ENCODE measurements at regions not wholly inside any gene's neighbourhood (a gene's known extent, or its start where the extent isn't known, plus 50 kb on each side); places are given as distances from the start of the nearest gene placed in this dataset.
"Not testable (repeated sequence)": the region's sequence is repeated elsewhere in the genome, so short reads cannot be mapped to it uniquely, and the experiment has no call there.

GRCh38 chr3:150275941-150276340, 132.2 kb upstream of the TSC22D2 start:
- no peaks in the 10 kb centered on the region for H3K4me1 ChIP-seq (ENCODE audit: insufficient read depth, low read length)
- H3K4me3 Mint-ChIP-seq, result no peak overlapping the region
- H3K36me3 Mint-ChIP-seq, result no peaks in the 10 kb centered on the region
- H3K4me3 ChIP-seq (ENCODE audit: low read length in 2 of 2), result no peak overlapping the region
- no peak for DNase-seq
- no peaks in the 10 kb centered on the region for H3K27me3 ChIP-seq (ENCODE audit: insufficient read depth, low read length)
- intact Hi-C loops (cut with micrococcal nuclease), result no loop called here
- no peaks in the 10 kb centered on the region for H3K4me1 Mint-ChIP-seq
- no peak overlapping the region for H3K27ac Mint-ChIP-seq
- CTCF ChIA-PET (ENCODE audit: partially characterized antibody), result interaction anchor here (1.8 kb wide), 1 partner anchor 10 kb away, joined by 5 read pairs; no protein-coding TSS in a partner anchor
- H3K27ac ChIP-seq (ENCODE audit: low read depth, low read length), result no peak overlapping the region
- POLR2A ChIA-PET (ENCODE audit: partially characterized antibody), result no interaction called here
- H3K9me3 Mint-ChIP-seq, result peaks cover 0 to 2% (median 0%) of the 10 kb centered on the region in 8 donors
- H3K36me3 ChIP-seq (ENCODE audit: insufficient read depth, low read length), result no peaks in the 10 kb centered on the region
- peaks cover 8 to 17% of the 10 kb centered on the region in 2 donors for H3K27me3 Mint-ChIP-seq
- no peaks in the 10 kb centered on the region for H3K9me3 ChIP-seq (ENCODE audit: control insufficient read depth in 1 of 2, low read length in 2 of 2)

GRCh38 chr3:150274372-150274771, 133.7 kb upstream of the TSC22D2 start:
- no peaks in the 10 kb centered on the region for H3K9me3 Mint-ChIP-seq
- Histone ChIP-seq H3K27me3 (ENCODE audit: insufficient read depth, low read length) (no peaks in the 10 kb centered on the region), H3K4me3 (ENCODE audit: low read length in 2 of 2) (no peak overlapping the region), H3K9me3 (ENCODE audit: control insufficient read depth in 1 of 2, low read length in 2 of 2) (no peaks in the 10 kb centered on the region), H3K27ac (ENCODE audit: low read depth, low read length) (no peak overlapping the region), H3K36me3 (ENCODE audit: insufficient read depth, low read length) (no peaks in the 10 kb centered on the region), H3K4me1 (ENCODE audit: insufficient read depth, low read length) (no peaks in the 10 kb centered on the region)
- H3K27me3 Mint-ChIP-seq, result peaks cover 6 to 14% of the 10 kb centered on the region in 2 donors
- no peaks in the 10 kb centered on the region for H3K36me3 Mint-ChIP-seq
- ChIA-PET POLR2A (ENCODE audit: partially characterized antibody) (no interaction called here), CTCF (ENCODE audit: partially characterized antibody) (no interaction called here)
- H3K4me1 Mint-ChIP-seq, result no peaks in the 10 kb centered on the region
- H3K4me3 Mint-ChIP-seq, result no peak overlapping the region
- no peak for DNase-seq
- no peak overlapping the region for H3K27ac Mint-ChIP-seq
- intact Hi-C loops (cut with micrococcal nuclease), result no loop called here

GRCh38 chr3:150273396-150273795, 134.7 kb upstream of the TSC22D2 start:
- Mint-ChIP-seq H3K36me3 (no peaks in the 10 kb centered on the region), H3K27ac (no peak overlapping the region), H3K4me3 (no peak overlapping the region), H3K27me3 (peaks cover 6 to 14% of the 10 kb centered on the region in 2 donors), H3K4me1 (no peaks in the 10 kb centered on the region), H3K9me3 (no peaks in the 10 kb centered on the region)
- no peaks in the 10 kb centered on the region for H3K9me3 ChIP-seq (ENCODE audit: control insufficient read depth in 1 of 2, low read length in 2 of 2)
- no peaks in the 10 kb centered on the region for H3K36me3 ChIP-seq (ENCODE audit: insufficient read depth, low read length)
- H3K4me1 ChIP-seq (ENCODE audit: insufficient read depth, low read length), result no peaks in the 10 kb centered on the region
- no peak overlapping the region for H3K27ac ChIP-seq (ENCODE audit: low read depth, low read length)
- intact Hi-C loops (cut with micrococcal nuclease), result no loop called here
- H3K27me3 ChIP-seq (ENCODE audit: insufficient read depth, low read length), result no peaks in the 10 kb centered on the region
- DNase-seq, result no peak
- CTCF ChIA-PET (ENCODE audit: partially characterized antibody), result no interaction called here
- POLR2A ChIA-PET (ENCODE audit: partially characterized antibody), result no interaction called here
- H3K4me3 ChIP-seq (ENCODE audit: low read length in 2 of 2), result no peak overlapping the region

- H3K9me3 Mint-ChIP-seq, result no peaks in the 10 kb centered on the region
- no peaks in the 10 kb centered on the region for H3K4me1 ChIP-seq (ENCODE audit: insufficient read depth, low read length)
- H3K27me3 Mint-ChIP-seq, result peaks cover 5 to 8% of the 10 kb centered on the region in 2 donors
- no peaks in the 10 kb centered on the region for H3K4me1 Mint-ChIP-seq
- CTCF ChIA-PET (ENCODE audit: partially characterized antibody), result interaction anchor here (1.0 kb wide), 1 partner anchor 15 kb away, joined by 3 read pairs; no protein-coding TSS in a partner anchor
- POLR2A ChIA-PET (ENCODE audit: partially characterized antibody), result no interaction called here
- intact Hi-C loops (cut with micrococcal nuclease), result no loop called here
- H3K4me3 ChIP-seq (ENCODE audit: low read length in 2 of 2), result no peak overlapping the region
- H3K36me3 ChIP-seq (ENCODE audit: insufficient read depth, low read length), result no peaks in the 10 kb centered on the region
- no peaks in the 10 kb centered on the region for H3K36me3 Mint-ChIP-seq
- no peak for DNase-seq
- no peaks in the 10 kb centered on the region for H3K27me3 ChIP-seq (ENCODE audit: insufficient read depth, low read length)
- H3K9me3 ChIP-seq (ENCODE audit: control insufficient read depth in 1 of 2, low read length in 2 of 2), result no peaks in the 10 kb centered on the region
- no peak overlapping the region for H3K27ac ChIP-seq (ENCODE audit: low read depth, low read length)
- no peak overlapping the region for H3K27ac Mint-ChIP-seq
- H3K4me3 Mint-ChIP-seq, result no peak overlapping the region
Observed at GRCh38 chr3:150271591-150271960, 136.5 kb upstream of the TSC22D2 start.

- CTCF ChIA-PET (ENCODE audit: partially characterized antibody), result interaction anchor here (1.0 kb wide), 1 partner anchor 15 kb away, joined by 3 read pairs; no protein-coding TSS in a partner anchor
- peaks cover 5 to 10% of the 10 kb centered on the region in 2 donors for H3K27me3 Mint-ChIP-seq
- no peaks in the 10 kb centered on the region for H3K9me3 ChIP-seq (ENCODE audit: control insufficient read depth in 1 of 2, low read length in 2 of 2)
- H3K36me3 ChIP-seq (ENCODE audit: insufficient read depth, low read length), result no peaks in the 10 kb centered on the region
- H3K4me1 ChIP-seq (ENCODE audit: insufficient read depth, low read length), result no peaks in the 10 kb centered on the region
- no peak overlapping the region for H3K4me3 Mint-ChIP-seq
- no peak overlapping the region for H3K27ac ChIP-seq (ENCODE audit: low read depth, low read length)
- no peaks in the 10 kb centered on the region for H3K4me1 Mint-ChIP-seq
- H3K27me3 ChIP-seq (ENCODE audit: insufficient read depth, low read length), result no peaks in the 10 kb centered on the region
- H3K27ac Mint-ChIP-seq, result no peak overlapping the region
- H3K9me3 Mint-ChIP-seq, result no peaks in the 10 kb centered on the region
- H3K4me3 ChIP-seq (ENCODE audit: low read length in 2 of 2), result no peak overlapping the region
- POLR2A ChIA-PET (ENCODE audit: partially characterized antibody), result no interaction called here
- H3K36me3 Mint-ChIP-seq, result no peaks in the 10 kb centered on the region
- intact Hi-C loops (cut with micrococcal nuclease), result no loop called here
- no peak for DNase-seq
Observed at GRCh38 chr3:150270883-150271590, 137.1 kb upstream of the TSC22D2 start.

GRCh38 chr3:150270444-150270843, 137.7 kb upstream of the TSC22D2 start:
- H3K4me3 ChIP-seq (ENCODE audit: low read length in 2 of 2); H3K4me1 Mint-ChIP-seq; H3K36me3 Mint-ChIP-seq; DNase-seq; H3K9me3 ChIP-seq (ENCODE audit: control insufficient read depth in 1 of 2, low read length in 2 of 2); H3K27ac ChIP-seq (ENCODE audit: low read depth, low read length); CTCF ChIA-PET (ENCODE audit: partially characterized antibody); H3K36me3 ChIP-seq (ENCODE audit: insufficient read depth, low read length); H3K27me3 ChIP-seq (ENCODE audit: insufficient read depth, low read length); H3K9me3 Mint-ChIP-seq; H3K27me3 Mint-ChIP-seq; intact Hi-C loops (cut with micrococcal nuclease); H3K4me1 ChIP-seq (ENCODE audit: insufficient read depth, low read length); H3K27ac Mint-ChIP-seq; H3K4me3 Mint-ChIP-seq; POLR2A ChIA-PET (ENCODE audit: partially characterized antibody): not testable (repeated sequence)

- intact Hi-C loops (cut with micrococcal nuclease), result no loop called here
- no peaks in the 10 kb centered on the region for H3K9me3 Mint-ChIP-seq
- no peak for DNase-seq
- Histone ChIP-seq H3K27ac (ENCODE audit: low read depth, low read length) (no peak overlapping the region), H3K4me3 (ENCODE audit: low read length in 2 of 2) (no peak overlapping the region), H3K4me1 (ENCODE audit: insufficient read depth, low read length) (no peaks in the 10 kb centered on the region), H3K9me3 (ENCODE audit: control insufficient read depth in 1 of 2, low read length in 2 of 2) (no peaks in the 10 kb centered on the region), H3K36me3 (ENCODE audit: insufficient read depth, low read length) (no peaks in the 10 kb centered on the region), H3K27me3 (ENCODE audit: insufficient read depth, low read length) (no peaks in the 10 kb centered on the region)
- no peaks in the 10 kb centered on the region for H3K36me3 Mint-ChIP-seq
- POLR2A ChIA-PET (ENCODE audit: partially characterized antibody), result no interaction called here
- no peaks in the 10 kb centered on the region for H3K4me1 Mint-ChIP-seq
- H3K27ac Mint-ChIP-seq, result no peak overlapping the region
- CTCF ChIA-PET (ENCODE audit: partially characterized antibody), result no interaction called here
- H3K27me3 Mint-ChIP-seq, result peaks cover 1 to 10% of the 10 kb centered on the region in 2 donors
- H3K4me3 Mint-ChIP-seq, result no peak overlapping the region
Observed at GRCh38 chr3:150269526-150269925, 138.6 kb upstream of the TSC22D2 start.

All from CD4-positive, alpha-beta memory T cell (primary cell).